K562 (cell line): ENCODE measurements at regions not wholly inside any gene's neighbourhood (a gene's known extent, or its start where the extent isn't known, plus 50 kb on each side); places are given as distances from the start of the nearest gene placed in this dataset.

Experiments
- ATAC-seq: fragments of 200-7000 bp; cut with Tn5 transposase; 3 replicates; pipeline ENCODE4 v1.9.1; 2020; ENCODE audit warnings: moderate library complexity
- BruUV-seq: library from RNA; stranded (reverse); fragments of 400-500 nt; replicated peaks from 2 replicates; lab custom pipeline; 2021; lab: Mats Ljungman, UMichigan
- CTCF ChIA-PET: fragments of 300-600 bp; formaldehyde crosslinking; extraction: SDS; loops from one replicate; lab custom pipeline; 2021; ENCODE audit warnings: low intra/inter-chr PET ratio; lab: Yijun Ruan, JAX
- POLR2A ChIA-PET: fragments of 300-600, 350-650 bp; sonication (Branson Sonifier 250); formaldehyde crosslinking; extraction: SDS; loops from one replicate; lab custom pipeline; 2021; ENCODE audit warnings: antibody characterized with exemption, inconsistent platforms; lab: Yijun Ruan, JAX
- DNase-seq, 4 experiments: peaks; one replicate each; pipeline versions ENCODE4 v3.0.0 to v3.0.0-alpha.2; 2011 to 2018; ENCODE audit warnings: low spot score in 3 of 4, mixed read lengths in 3 of 4; ENCODE audit errors: extremely low read depth in 1 of 4
- FAIRE-seq: peaks from 2 replicates; lab custom pipeline; 2011; peaks lifted over from hg19 to GRCh38; lab: Jason Lieb, UNC
- H2AFZ ChIP-seq: 2 replicates; pipeline ENCODE4 v1.6.0; 2011; ENCODE audit warnings: low read depth, low read length, control low read depth, inconsistent platforms
- H3K27ac ChIP-seq: fragments of 200-600 bp; 3 replicates; pipeline ENCODE4 v1.8.0; 2011; ENCODE audit warnings: low read depth, mild to moderate bottlenecking, control low read depth, inconsistent platforms, low read length, moderate library complexity, mixed read lengths; ENCODE audit errors: extremely low read depth
- H3K27me3 ChIP-seq, 2 experiments: fragments of 300-600 bp in 1 of 2; 2 replicates in 1 of 2; 3 replicates in 1 of 2; pipeline versions ENCODE4 v1.6.0 to v1.8.0; 2011; ENCODE audit warnings: inconsistent platforms in 2 of 2, low read length in 2 of 2, mild to moderate bottlenecking in 1 of 2, mixed read lengths in 1 of 2, moderate library complexity in 1 of 2; ENCODE audit not compliant: control insufficient read depth in 2 of 2, insufficient read depth in 2 of 2
- H3K36me3 ChIP-seq: fragments of 300-600 bp; 3 replicates; pipeline ENCODE4 v1.8.0; 2011; ENCODE audit warnings: mild to moderate bottlenecking, low read length, inconsistent platforms; ENCODE audit not compliant: control insufficient read depth, insufficient read depth
- H3K4me1 ChIP-seq, 2 experiments: fragments of 200-600 bp in 1 of 2; replicated peaks in 1 of 2; 2 replicates in 1 of 2; 3 replicates in 1 of 2; pipeline versions ENCODE4 v1.5.1 to v1.8.0; 2011; ENCODE audit warnings: inconsistent platforms in 2 of 2, low read length in 2 of 2, mild to moderate bottlenecking in 1 of 2, mixed read lengths in 1 of 2, moderate library complexity in 1 of 2; ENCODE audit not compliant: control insufficient read depth in 2 of 2, insufficient read depth in 2 of 2
- H3K4me2 ChIP-seq: 2 replicates; pipeline ENCODE4 v1.6.1; 2011; ENCODE audit warnings: low read length, control low read depth, inconsistent platforms, mixed read lengths; ENCODE audit not compliant: insufficient read depth
- H3K4me3 ChIP-seq: fragments of 200-600 bp; sonication (generic), shearing (Covaris generic); 2 replicates; pipeline ENCODE4 v1.5.1; 2016; ENCODE audit warnings: control low read depth, inconsistent platforms
- H3K79me2 ChIP-seq: fragments of 200-600 bp; 3 replicates; pipeline ENCODE4 v1.8.0; 2011; ENCODE audit warnings: low read length, inconsistent platforms; ENCODE audit not compliant: control insufficient read depth, insufficient read depth
- H3K9ac ChIP-seq, 2 experiments: 2 replicates each; pipeline versions ENCODE4 v1.6.0 to v1.6.1; 2011; ENCODE audit warnings: low read depth in 2 of 2, low read length in 2 of 2, control low read depth in 1 of 2, inconsistent platforms in 1 of 2, mild to moderate bottlenecking in 1 of 2, mixed read lengths in 1 of 2; ENCODE audit not compliant: insufficient read depth in 1 of 2
- H3K9me1 ChIP-seq: one replicate; pipeline ENCODE4 v1.6.0; 2011; ENCODE audit warnings: inconsistent platforms, mild to moderate bottlenecking, low read length, moderate library complexity; ENCODE audit not compliant: control insufficient read depth, insufficient read depth
- H3K9me3 ChIP-seq: replicated peaks from 2 replicates; pipeline ENCODE4 v1.5.1; 2011; ENCODE audit warnings: low read depth, low read length, inconsistent platforms; ENCODE audit not compliant: control insufficient read depth, insufficient read depth
- H4K20me1 ChIP-seq: replicated peaks from 2 replicates; pipeline ENCODE4 v1.6.1; 2011; ENCODE audit warnings: low read length, inconsistent platforms, mixed read lengths; ENCODE audit not compliant: control insufficient read depth, insufficient read depth
- BMI1 ChIP-seq: fragments of 150-350 bp; IDR thresholded peaks from 2 replicates; pipeline ENCODE4 v1.6.1; 2014; ENCODE audit warnings: low read length
- CBX5 ChIP-seq: IDR thresholded peaks from 2 replicates; pipeline ENCODE4 v1.6.1; 2014; ENCODE audit warnings: low read depth, borderline replicate concordance
- DIDO1 ChIP-seq: fragments of 450-650 bp; IDR thresholded peaks from 2 replicates; pipeline ENCODE4 v1.6.1; 2016; ENCODE audit warnings: low read depth, missing biosample characterization, missing genetic modification characterization
- GATAD2A ChIP-seq: fragments of 450-650 bp; IDR thresholded peaks from 2 replicates; pipeline ENCODE4 v1.6.1; 2017
- HMGXB4 ChIP-seq: sonication (generic); formaldehyde crosslinking; IDR thresholded peaks from 2 replicates; pipeline ENCODE4 v1.8.1; 2023; ENCODE audit warnings: mild to moderate bottlenecking, missing genetic modification reagents
- IRF2 ChIP-seq: sonication (generic); formaldehyde crosslinking; IDR thresholded peaks from 2 replicates; pipeline ENCODE4 v1.8.1; 2022; ENCODE audit warnings: mild to moderate bottlenecking, missing genetic modification reagents
- NR2C1 ChIP-seq, 2 experiments: fragments of 450-650 bp; IDR thresholded peaks; 2 replicates each; pipeline ENCODE4 v1.6.1; 2017; ENCODE audit warnings: mild to moderate bottlenecking in 2 of 2, antibody characterized with exemption in 1 of 2, inconsistent platforms in 1 of 2, missing compliant biosample characterization in 1 of 2, missing genetic modification characterization in 1 of 2
- RAD21 ChIP-seq, 2 experiments: fragments of 250-450 bp in 1 of 2; fragments of 450-650 bp in 1 of 2; sonication (Bioruptor Pico) in 1 of 2; formaldehyde crosslinking in 1 of 2; IDR thresholded peaks in 1 of 2; conservative IDR thresholded peaks in 1 of 2; 2 replicates each; pipeline versions ENCODE4 v1.4.0 to v1.8.0; 2020 to 2022; ENCODE audit warnings: mild to moderate bottlenecking in 2 of 2, moderate library complexity in 1 of 2
- SIN3A ChIP-seq, 2 experiments: fragments of 150-350 bp in 1 of 2; IDR thresholded peaks; 2 replicates each; pipeline ENCODE4 v1.6.1; 2011 to 2016; ENCODE audit warnings: borderline replicate concordance in 2 of 2, low read depth in 2 of 2, low read length in 2 of 2, mild to moderate bottlenecking in 2 of 2, moderate library complexity in 2 of 2; ENCODE audit not compliant: control insufficient read depth in 1 of 2
- THAP12 ChIP-seq: fragments of 250-450 bp; sonication (Bioruptor Pico); IDR thresholded peaks from 2 replicates; pipeline ENCODE4 v1.9.0; 2021; ENCODE audit warnings: mild to moderate bottlenecking, inconsistent platforms
- ZNF12 ChIP-seq: sonication (generic); formaldehyde crosslinking; IDR thresholded peaks from 2 replicates; pipeline ENCODE4 v1.4.0; 2020; ENCODE audit warnings: mild to moderate bottlenecking, missing genetic modification reagents
- ZSCAN29 ChIP-seq: fragments of 450-650 bp; IDR thresholded peaks from 2 replicates; pipeline ENCODE4 v1.6.1; 2017
- WGBS: fragments of 100-300 bp; shearing (Covaris generic); methylation state at CpG from one replicate; pipeline ENCODE4 v1.1.6; 2016; ENCODE audit warnings: low coverage, mixed read lengths; ENCODE audit not compliant: insufficient coverage; ENCODE audit errors: missing lambda C conversion rate; 5-methylcytosine and 5-hydroxymethylcytosine counted together
- in situ Hi-C: fragments of 300-500 bp; cut with MboI; formaldehyde crosslinking; loops from 4 replicates; pipeline ENCODE4 v1.15.0; 2018; ENCODE audit warnings: inconsistent platforms, mixed read lengths
- intact Hi-C: fragments of 100-400 bp; cut with micrococcal nuclease; formaldehyde crosslinking; loops from 2 replicates; pipeline ENCODE4 v1.14.2; 2022

- TF ChIP-seq HMGXB4 (CRISPR knock-in tag) (no peak), IRF2 (no peak)
Observed at GRCh38 chr10:111142092-111142768, 65.4 kb downstream of the ADRA2A start (continued).

GRCh38 chr10:111146025-111146640 lies 69.3 kb downstream of the ADRA2A start:
- Histone ChIP-seq H3K36me3 (no peaks in the 10 kb centered on the region), H2AFZ (no peak overlapping the region), H3K4me1 (no peaks in the 10 kb centered on the region), H3K9me1 (no peaks in the 10 kb centered on the region), H3K27me3 (no peaks in the 10 kb centered on the region), H3K4me2 (no peak overlapping the region), H3K9ac (no peak overlapping the region), H3K79me2 (no peaks in the 10 kb centered on the region), H4K20me1 (no peaks in the 10 kb centered on the region), H3K4me3 (no peak overlapping the region), H3K27ac (no peak overlapping the region), H3K9me3 (no peaks in the 10 kb centered on the region)
- BruUV-seq, result no TSS peak
- ChIA-PET POLR2A (no interaction called here), CTCF (no interaction called here)
- intact Hi-C loops (no loop called here), in situ Hi-C loops (no loop called here)
- DNase-seq (no peak), ATAC-seq (no peak), FAIRE-seq (no peak)
- 0% methylated on average over 2 of the region's 2 CpGs for WGBS
- TF ChIP-seq ZNF12 (CRISPR knock-in tag), result no peak
- no peak for TF ChIP-seq BMI1
- TF ChIP-seq SIN3A (IDR thresholded peaks at IDR 0.05; ENCODE audit: borderline replicate concordance in 2 of 2, control insufficient read depth in 1 of 2, low read depth in 2 of 2, low read length in 2 of 2), result no peak
- no peak for TF ChIP-seq DIDO1 (tag)
- no peak for TF ChIP-seq NR2C1 (IDR thresholded peaks at IDR 0.05)
- TF ChIP-seq NR2C1 (tag; IDR thresholded peaks at IDR 0.05), result no peak
- no peak for TF ChIP-seq ZSCAN29
- TF ChIP-seq CBX5, result no peak
- no peak for TF ChIP-seq RAD21 (CRISPR knock-in tag; conservative IDR thresholded peaks at IDR 0.05 in 1 of 2, IDR thresholded peaks at IDR 0.05 in 1 of 2)
- TF ChIP-seq GATAD2A, result no peak
- TF ChIP-seq THAP12 (CRISPR knock-in tag), result no peak
